ENCODE measurements at regions not wholly inside any gene's neighbourhood (a gene's known extent, or its start where the extent isn't known, plus 50 kb on each side); places are given as distances from the start of the nearest gene placed in this dataset.

DNA sequence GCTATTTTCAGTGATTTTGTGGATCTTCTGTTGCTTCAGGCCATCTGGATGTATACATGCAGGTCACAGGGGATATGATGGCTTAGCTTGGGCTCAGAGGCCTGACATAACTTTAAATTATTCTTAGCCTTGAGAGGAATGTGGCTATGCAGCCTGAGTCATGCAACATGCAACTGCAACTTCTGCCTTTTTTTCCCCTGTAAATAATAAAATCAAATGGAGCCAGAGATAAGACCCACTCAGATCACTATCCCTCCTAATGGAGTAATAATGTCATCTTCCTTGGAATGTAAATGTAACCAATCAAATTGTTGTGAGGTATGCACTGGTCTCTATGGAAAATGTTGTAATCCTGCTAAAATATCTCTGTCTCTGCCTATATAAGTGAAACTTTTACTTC, 54.9 kb downstream of the MAGEB17 start:
- DNase-seq = no peak

DNA sequence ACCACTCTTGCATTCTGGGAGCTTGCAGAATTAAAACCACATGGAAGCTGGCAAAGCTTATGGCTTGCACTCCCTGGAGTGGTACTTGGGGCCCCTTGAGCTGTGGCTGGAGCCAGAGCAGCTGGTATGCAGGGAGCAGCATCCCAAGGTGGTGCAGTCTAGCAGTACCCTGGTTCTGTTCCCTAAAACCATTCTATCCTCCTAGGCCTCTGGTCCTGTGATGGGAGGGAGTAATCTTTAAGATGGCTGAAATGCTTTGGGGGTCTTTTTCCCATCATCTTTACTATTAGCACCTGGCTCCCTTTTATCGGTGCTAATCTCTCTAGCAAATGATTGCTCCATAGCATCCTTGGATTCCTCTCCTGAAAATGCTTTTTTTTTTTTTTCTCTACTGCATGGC, 56.1 kb downstream of the MAGEB17 start:
- DNase-seq = no peak

- no peak for DNase-seq
Observed at GRCh38 chrX:16239211-16239610, 71.9 kb downstream of the MAGEB17 start.

DNA sequence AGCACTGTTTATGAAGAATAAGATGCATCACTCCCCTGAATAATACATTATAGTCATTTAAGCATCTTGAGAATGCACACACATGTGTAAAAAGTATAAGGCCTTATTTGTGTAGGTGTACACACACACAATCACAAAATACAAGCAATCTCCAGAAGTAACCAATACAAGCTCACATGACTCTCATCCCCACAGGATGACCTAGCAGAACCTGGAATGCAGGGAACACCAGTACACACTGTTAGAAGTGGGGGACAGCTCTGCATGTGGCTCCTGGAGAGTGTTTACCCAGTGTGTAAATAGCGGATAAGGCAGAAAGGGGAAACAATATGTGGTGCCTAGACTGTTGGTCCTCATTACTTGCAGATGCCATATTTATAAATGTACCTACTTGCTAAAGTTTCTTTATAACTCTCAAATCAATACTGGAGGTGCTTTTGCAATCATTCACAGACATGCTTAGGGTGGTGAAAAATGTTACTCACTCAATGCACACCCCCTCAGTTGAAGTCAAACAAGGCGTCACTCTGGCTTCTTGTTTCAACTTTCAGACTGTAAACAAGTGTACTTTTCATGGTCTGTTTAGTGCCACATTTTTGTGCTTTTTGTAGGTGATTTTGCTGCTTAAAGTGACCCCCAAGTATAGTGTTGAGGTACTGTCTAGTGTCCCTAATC, 73.1 kb downstream of the MAGEB17 start:
- DNase-seq = no peak

DNA sequence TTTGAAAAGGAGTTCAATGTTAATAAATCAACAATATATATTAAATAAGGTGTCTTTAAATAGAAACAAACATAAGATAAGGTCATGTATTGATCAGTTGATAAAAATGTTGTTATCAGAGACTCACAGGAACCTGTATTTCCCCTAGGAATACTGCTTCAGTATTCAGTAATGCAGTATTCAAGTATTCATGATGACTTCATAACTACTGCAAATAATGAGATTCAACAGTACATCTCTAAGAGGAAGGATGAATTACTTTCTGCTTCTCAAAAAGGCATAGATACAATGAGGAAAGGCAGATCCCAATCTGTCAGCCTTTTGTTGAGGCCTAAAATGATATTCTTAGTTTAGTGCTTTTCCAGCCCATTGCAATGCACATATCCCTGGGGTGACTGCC, 73.7 kb downstream of the MAGEB17 start:
- no peak for DNase-seq

- no peak for DNase-seq
Observed at GRCh38 chrX:16250296-16250695, 83.0 kb downstream of the MAGEB17 start.

DNA sequence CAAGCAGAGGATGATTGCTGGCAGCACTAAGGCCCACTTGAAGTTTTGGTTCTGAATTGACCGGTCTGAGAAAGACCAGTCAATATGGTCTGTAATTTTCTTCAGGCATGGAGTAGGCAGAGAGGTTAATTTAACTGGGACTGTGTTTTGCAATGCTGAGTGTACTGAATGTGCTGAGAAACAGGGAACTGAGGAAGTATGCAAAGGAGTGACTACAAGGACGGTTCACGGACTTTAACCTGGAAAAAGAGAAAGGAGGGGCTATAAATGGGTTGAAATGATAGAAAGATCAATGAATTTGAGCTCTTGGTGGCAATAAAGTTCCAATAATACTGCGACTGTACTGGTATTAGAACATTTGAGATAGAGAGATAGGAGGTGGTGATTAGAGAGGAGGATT, 84.5 kb downstream of the MAGEB17 start:
- DNase-seq = no peak

- DNase-seq = no peak
Observed at GRCh38 chrX:16258882-16259281, 91.6 kb downstream of the MAGEB17 start.

GRCh38 chrX:16267431-16267830, 100.2 kb downstream of the MAGEB17 start:
- DNase-seq = no peak

DNA sequence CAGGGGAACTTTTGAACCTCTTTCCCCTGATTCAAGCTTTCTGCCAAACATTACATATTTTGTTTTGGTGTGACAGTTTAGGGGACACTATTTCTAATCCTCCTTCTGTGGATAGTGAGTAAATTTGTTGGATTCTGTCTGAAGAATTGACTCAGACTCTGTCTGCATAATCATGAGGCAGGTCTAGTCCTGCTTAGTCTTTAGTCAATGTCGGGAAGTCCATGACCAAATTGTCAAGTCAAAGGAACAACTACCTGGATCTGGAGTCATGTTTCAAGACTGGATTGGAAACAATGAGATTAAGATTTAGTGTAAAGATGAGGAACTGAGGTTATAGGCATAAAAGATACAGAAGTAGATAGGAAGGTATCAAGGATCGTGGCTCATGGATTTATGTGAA, 100.9 kb downstream of the MAGEB17 start:
- DNase-seq = no peak

- DNase-seq = no peak
Observed at GRCh38 chrX:16278927-16279326, 111.6 kb downstream of the MAGEB17 start.

DNA sequence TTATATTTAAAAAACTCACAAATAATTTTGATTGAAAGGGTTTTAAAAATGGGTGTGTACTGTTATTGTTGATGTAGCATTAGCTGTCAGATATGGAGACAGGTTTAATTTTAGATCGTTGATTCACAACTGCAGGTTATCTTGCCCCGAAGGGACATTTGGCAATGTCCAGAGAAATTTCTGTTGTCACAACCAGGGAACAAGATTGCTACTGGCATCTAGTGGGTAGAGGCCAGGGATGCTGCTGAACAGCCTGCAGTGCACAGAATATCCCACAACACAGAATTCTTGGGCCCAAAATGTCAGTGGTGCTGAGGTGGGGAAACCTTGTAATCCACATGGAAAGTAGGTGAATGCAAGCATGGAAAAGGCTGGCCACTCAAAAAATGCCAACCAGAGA, 114.9 kb downstream of the MAGEB17 start:
- no peak for DNase-seq

DNA sequence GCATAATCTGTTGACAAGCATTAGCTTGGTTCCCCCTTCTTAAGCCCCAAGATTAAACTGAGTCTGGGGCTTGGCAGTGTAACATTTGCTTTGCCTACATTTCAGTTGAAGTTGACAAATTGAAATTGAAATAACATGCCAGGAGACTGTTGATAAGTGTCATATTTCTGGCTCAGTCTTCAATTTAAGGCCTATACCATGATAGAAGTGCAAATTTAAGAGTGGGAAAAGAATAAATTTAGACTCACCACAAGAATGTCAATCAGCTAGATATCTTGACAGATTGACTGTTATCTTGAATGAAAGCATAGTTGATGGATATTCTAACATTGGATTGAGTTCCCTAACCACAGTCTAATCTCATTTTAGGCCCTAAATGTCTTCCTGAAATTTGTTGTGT, 117.6 kb downstream of the MAGEB17 start:
- no peak for DNase-seq

DNA sequence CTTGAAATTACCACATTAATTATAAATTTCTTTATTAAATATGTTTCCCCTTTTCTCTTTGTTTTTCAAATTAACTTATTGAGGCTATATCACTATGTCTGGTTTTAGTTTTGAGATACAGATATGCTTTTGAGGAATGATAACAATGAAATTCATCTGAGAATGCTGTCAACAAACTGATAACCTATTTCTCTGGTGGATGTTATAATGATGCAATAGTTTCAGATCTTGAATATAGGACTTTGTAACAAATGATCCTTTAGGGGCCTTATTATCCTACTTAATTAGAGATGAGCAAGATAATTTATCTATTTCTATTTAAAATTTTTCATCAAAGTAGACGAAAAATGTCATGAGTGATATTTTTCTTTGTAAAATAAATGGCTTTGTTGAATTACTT, 123.7 kb downstream of the MAGEB17 start:
- DNase-seq = no peak

GRCh38 chrX:16300831-16301230, 133.6 kb downstream of the MAGEB17 start:
- no peak for DNase-seq

GRCh38 chrX:16304751-16305150, 137.5 kb downstream of the MAGEB17 start:
- no peak for DNase-seq

DNA sequence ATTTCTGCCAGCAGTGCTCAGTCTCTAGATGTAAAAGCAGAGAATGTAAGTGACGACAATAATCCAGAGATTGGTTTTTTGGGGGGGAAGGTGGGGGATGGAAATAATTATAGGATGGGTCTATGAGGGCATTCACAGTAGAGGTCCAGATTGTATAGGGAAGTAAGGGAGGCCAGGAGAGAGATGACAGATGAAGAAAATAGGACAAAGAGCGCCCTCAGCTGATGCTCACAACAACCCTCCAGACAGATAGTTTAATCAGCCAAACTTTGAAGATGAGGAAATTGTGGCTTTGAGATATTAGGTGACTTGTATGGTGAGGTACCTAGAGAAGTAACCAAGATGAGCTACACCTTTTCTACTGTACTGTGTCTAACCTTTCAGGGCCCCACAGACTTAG, 137.9 kb downstream of the MAGEB17 start:
- DNase-seq = no peak

- no peak for DNase-seq
Observed at GRCh38 chrX:16307950-16308349, 140.7 kb downstream of the MAGEB17 start.

- DNase-seq = no peak
Observed at GRCh38 chrX:16308773-16309172, 141.5 kb downstream of the MAGEB17 start.

GRCh38 chrX:16310326-16310725, 143.0 kb downstream of the MAGEB17 start:
- DNase-seq = no peak

- DNase-seq = no peak
Observed at GRCh38 chrX:16311671-16312070, 144.4 kb downstream of the MAGEB17 start.

- no peak for DNase-seq
Observed at GRCh38 chrX:16312761-16313623, 145.7 kb downstream of the MAGEB17 start.

DNA sequence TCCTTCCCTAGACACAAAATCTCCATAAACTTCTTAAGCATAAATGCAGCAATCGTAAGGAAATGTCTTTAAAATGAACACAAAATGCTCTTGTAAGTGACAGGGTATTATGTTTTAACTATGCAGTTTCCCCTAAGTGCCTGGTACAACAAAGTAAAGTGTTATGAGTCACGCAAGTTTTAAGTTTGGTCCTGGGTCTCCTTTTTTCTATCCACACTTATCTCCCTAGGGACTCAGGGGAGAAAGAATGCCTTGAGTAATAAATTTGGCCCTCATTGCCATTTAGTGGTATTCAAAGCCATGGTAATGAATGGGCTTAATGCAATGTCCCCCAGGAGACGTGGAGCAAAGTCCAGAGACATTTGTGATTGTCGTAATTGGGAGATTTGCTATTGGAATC, 149.1 kb downstream of the MAGEB17 start:
- DNase-seq = no peak

DNA sequence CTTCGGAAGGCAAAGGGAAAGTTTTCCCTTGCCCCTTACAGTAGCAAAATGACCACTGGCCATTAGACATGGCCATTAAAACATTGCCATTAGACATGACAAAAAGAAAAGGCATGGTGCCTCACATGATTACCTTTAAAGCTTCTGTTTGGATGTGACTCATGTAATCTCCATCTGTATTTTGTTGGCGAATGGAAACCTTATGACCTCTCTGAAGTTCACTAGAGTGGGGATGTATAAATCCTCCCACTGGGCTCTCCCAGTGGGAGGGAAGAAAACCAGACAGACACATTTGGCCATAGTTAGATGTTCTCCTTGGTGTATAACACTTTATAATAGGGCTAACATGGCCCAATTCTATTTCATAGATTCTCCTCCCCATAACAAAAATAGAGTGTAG, 152.6 kb downstream of the MAGEB17 start:
- DNase-seq = no peak

Measured in NCI-H748 treated with DMSO at 0.1 percent for 48 hours (cell line).